ENCODE measurements at regions not wholly inside any gene's neighbourhood (a gene's known extent, or its start where the extent isn't known, plus 50 kb on each side); places are given as distances from the start of the nearest gene placed in this dataset.

GRCh38 chr5:97726106-97726505, 543.1 kb upstream of the RIOK2 start:
- Histone ChIP-seq H3K27me3 (no peaks in the 10 kb centered on the region), H3K36me3 (no peaks in the 10 kb centered on the region), H3K9me3 (no peaks in the 10 kb centered on the region), H3K4me3 (no peak overlapping the region), H3K4me1 (no peaks in the 10 kb centered on the region), H3K27ac (no peak overlapping the region)
- ATAC-seq (no peak), DNase-seq (no peak)
- in situ Hi-C loops (cut with MboI; ENCODE audit: low sequenced_read_pairs in 4 of 4) (no loop called here), intact Hi-C loops (cut with DNase I; ENCODE audit: low total_unique reads) (no loop called here)
- TF ChIP-seq CTCF (IDR thresholded peaks at IDR 0.05 in 4 of 5, conservative IDR thresholded peaks at IDR 0.05 in 1 of 5) (no peak), POLR2A (IDR thresholded peaks at IDR 0.05) (no peak)

- in situ Hi-C loops (cut with MboI; ENCODE audit: low sequenced_read_pairs in 4 of 4) (no loop called here), intact Hi-C loops (cut with DNase I; ENCODE audit: low total_unique reads) (no loop called here)
- no peak for TF ChIP-seq POLR2A (IDR thresholded peaks at IDR 0.05)
- TF ChIP-seq CTCF (IDR thresholded peaks at IDR 0.05 in 4 of 5, conservative IDR thresholded peaks at IDR 0.05 in 1 of 5), result no peak
- Histone ChIP-seq H3K36me3 (no peaks in the 10 kb centered on the region), H3K27me3 (no peaks in the 10 kb centered on the region), H3K4me1 (no peaks in the 10 kb centered on the region), H3K4me3 (no peak overlapping the region), H3K27ac (no peak overlapping the region), H3K9me3 (no peaks in the 10 kb centered on the region)
- no peak for DNase-seq
- no peak for ATAC-seq
Observed at GRCh38 chr5:97728920-97729319, 545.9 kb upstream of the RIOK2 start.

- DNase-seq (no peak), ATAC-seq (no peak)
- Histone ChIP-seq H3K27ac (no peak overlapping the region), H3K4me1 (no peaks in the 10 kb centered on the region), H3K36me3 (no peaks in the 10 kb centered on the region), H3K27me3 (no peaks in the 10 kb centered on the region), H3K4me3 (no peak overlapping the region), H3K9me3 (no peaks in the 10 kb centered on the region)
- TF ChIP-seq POLR2A (IDR thresholded peaks at IDR 0.05) (no peak), CTCF (IDR thresholded peaks at IDR 0.05 in 4 of 5, conservative IDR thresholded peaks at IDR 0.05 in 1 of 5) (no peak)
- intact Hi-C loops (cut with DNase I; ENCODE audit: low total_unique reads), result no loop called here
- in situ Hi-C loops (cut with MboI; ENCODE audit: low sequenced_read_pairs in 4 of 4), result no loop called here
Observed at GRCh38 chr5:97729938-97730337, 546.9 kb upstream of the RIOK2 start.

- TF ChIP-seq CTCF (IDR thresholded peaks at IDR 0.05 in 4 of 5, conservative IDR thresholded peaks at IDR 0.05 in 1 of 5), result no peak
- no peak for TF ChIP-seq POLR2A (IDR thresholded peaks at IDR 0.05)
- in situ Hi-C loops (cut with MboI; ENCODE audit: low sequenced_read_pairs in 4 of 4), result no loop called here
- intact Hi-C loops (cut with DNase I; ENCODE audit: low total_unique reads), result no loop called here
Observed at GRCh38 chr5:97735209-97735608, 552.2 kb upstream of the RIOK2 start.

GRCh38 chr5:97737608-97738007, 554.6 kb upstream of the RIOK2 start:
- DNase-seq (no peak), ATAC-seq (no peak)
- H3K27ac ChIP-seq, result no peak overlapping the region
- no peaks in the 10 kb centered on the region for H3K4me1 ChIP-seq
- no peaks in the 10 kb centered on the region for H3K36me3 ChIP-seq
- intact Hi-C loops (cut with DNase I; ENCODE audit: low total_unique reads), result no loop called here
- in situ Hi-C loops (cut with MboI; ENCODE audit: low sequenced_read_pairs in 4 of 4), result no loop called here
- no peaks in the 10 kb centered on the region for H3K27me3 ChIP-seq
- no peak overlapping the region for H3K4me3 ChIP-seq
- TF ChIP-seq CTCF (IDR thresholded peaks at IDR 0.05 in 4 of 5, conservative IDR thresholded peaks at IDR 0.05 in 1 of 5) (no peak), POLR2A (IDR thresholded peaks at IDR 0.05) (no peak)
- no peaks in the 10 kb centered on the region for H3K9me3 ChIP-seq

More at GRCh38 chr5:97735209-97735608, 552.2 kb upstream of the RIOK2 start:
- H3K27ac ChIP-seq, result no peak overlapping the region
- no peaks in the 10 kb centered on the region for H3K36me3 ChIP-seq
- no peak for DNase-seq
- H3K4me1 ChIP-seq, result no peaks in the 10 kb centered on the region
- ATAC-seq, result no peak
- no peaks in the 10 kb centered on the region for H3K27me3 ChIP-seq
- no peak overlapping the region for H3K4me3 ChIP-seq
- no peaks in the 10 kb centered on the region for H3K9me3 ChIP-seq

Measured in gastrocnemius medialis (tissue), 4 donors.